ENCODE measurements at regions not wholly inside any gene's neighbourhood (a gene's known extent, or its start where the extent isn't known, plus 50 kb on each side); places are given as distances from the start of the nearest gene placed in this dataset.

GRCh38 chr5:2629045-2629444 lies 122.4 kb downstream of the IRX2 start:
- Histone ChIP-seq H4K20me1 (ENCODE audit: low read length) (no peaks in the 10 kb centered on the region), H2AFZ (ENCODE audit: low read length) (no peak overlapping the region), H3K4me2 (ENCODE audit: low read length) (no peak overlapping the region), H3K4me1 (ENCODE audit: insufficient read depth, low read length) (no peaks in the 10 kb centered on the region), H3K9me2 (replicated peaks; ENCODE audit: low read length) (no peaks in the 10 kb centered on the region), H3K36me3 (ENCODE audit: low read depth, low read length) (no peaks in the 10 kb centered on the region), H3K4me3 (ENCODE audit: low read length) (no peak overlapping the region), H3K9ac (ENCODE audit: low read length) (no peak overlapping the region), H3F3A (ENCODE audit: low read length, unreplicated experiment) (no peaks in the 10 kb centered on the region), H3K27me3 (ENCODE audit: low read length) (peaks cover 67% of the 10 kb centered on the region), H3K79me2 (ENCODE audit: low read length) (no peaks in the 10 kb centered on the region), H3K27ac (ENCODE audit: low read length) (no peak overlapping the region), H3K9me3 (ENCODE audit: low read length) (no peaks in the 10 kb centered on the region)
- intact Hi-C loops (cut with micrococcal nuclease): no loop called here
- POLR2A ChIA-PET (ENCODE audit: unreplicated experiment): no interaction called here
- BruUV-seq (replicated peaks): no TSS peak
- TF ChIP-seq CTCF (conservative IDR thresholded peaks at IDR 0.05; ENCODE audit: low read depth, low read length) (no peak), EZH2phosphoT487 (IDR thresholded peaks at IDR 0.05; ENCODE audit: borderline replicate concordance, low read length) (no peak), EZH2 (IDR thresholded peaks at IDR 0.05; ENCODE audit: low read length, unreplicated experiment) (no peak)
- no peak for ATAC-seq
- CTCF ChIA-PET: no interaction called here
- DNase-seq: no peak

GRCh38 chr5:2627867-2628266 lies 123.6 kb downstream of the IRX2 start:
- no peaks in the 10 kb centered on the region for H3K4me1 ChIP-seq (ENCODE audit: insufficient read depth, low read length)
- peaks cover 63% of the 10 kb centered on the region for H3K27me3 ChIP-seq (ENCODE audit: low read length)
- H4K20me1 ChIP-seq (ENCODE audit: low read length): no peaks in the 10 kb centered on the region
- no peak for ATAC-seq
- no peak for DNase-seq
- intact Hi-C loops (cut with micrococcal nuclease): no loop called here
- no peak overlapping the region for H3K4me2 ChIP-seq (ENCODE audit: low read length)
- no TSS peak for BruUV-seq (replicated peaks)
- no peak overlapping the region for H3K4me3 ChIP-seq (ENCODE audit: low read length)
- no peaks in the 10 kb centered on the region for H3K9me3 ChIP-seq (ENCODE audit: low read length)
- POLR2A ChIA-PET (ENCODE audit: unreplicated experiment): no interaction called here
- TF ChIP-seq CTCF (conservative IDR thresholded peaks at IDR 0.05; ENCODE audit: low read depth, low read length): no peak
- no peak for TF ChIP-seq EZH2 (IDR thresholded peaks at IDR 0.05; ENCODE audit: low read length, unreplicated experiment)
- TF ChIP-seq EZH2phosphoT487 (IDR thresholded peaks at IDR 0.05; ENCODE audit: borderline replicate concordance, low read length): no peak
- H2AFZ ChIP-seq (ENCODE audit: low read length): no peak overlapping the region
- CTCF ChIA-PET: no interaction called here
- no peaks in the 10 kb centered on the region for H3F3A ChIP-seq (ENCODE audit: low read length, unreplicated experiment)
- H3K36me3 ChIP-seq (ENCODE audit: low read depth, low read length): no peaks in the 10 kb centered on the region
- no peaks in the 10 kb centered on the region for H3K9me2 ChIP-seq (replicated peaks; ENCODE audit: low read length)
- no peaks in the 10 kb centered on the region for H3K79me2 ChIP-seq (ENCODE audit: low read length)
- H3K27ac ChIP-seq (ENCODE audit: low read length): no peak overlapping the region
- no peak overlapping the region for H3K9ac ChIP-seq (ENCODE audit: low read length)

GRCh38 chr5:2626572-2626971 lies 124.9 kb downstream of the IRX2 start:
- no peak overlapping the region for H3K27ac ChIP-seq (ENCODE audit: low read length)
- no peak for DNase-seq
- no peaks in the 10 kb centered on the region for H3K79me2 ChIP-seq (ENCODE audit: low read length)
- TF ChIP-seq EZH2phosphoT487 (IDR thresholded peaks at IDR 0.05; ENCODE audit: borderline replicate concordance, low read length) (no peak), CTCF (conservative IDR thresholded peaks at IDR 0.05; ENCODE audit: low read depth, low read length) (no peak), EZH2 (IDR thresholded peaks at IDR 0.05; ENCODE audit: low read length, unreplicated experiment) (no peak)
- no peak for ATAC-seq
- intact Hi-C loops (cut with micrococcal nuclease): no loop called here
- ChIA-PET CTCF (no interaction called here), POLR2A (ENCODE audit: unreplicated experiment) (no interaction called here)
- H3K4me1 ChIP-seq (ENCODE audit: insufficient read depth, low read length): no peaks in the 10 kb centered on the region
- no peak overlapping the region for H3K4me3 ChIP-seq (ENCODE audit: low read length)
- no peaks in the 10 kb centered on the region for H3K9me3 ChIP-seq (ENCODE audit: low read length)
- H3F3A ChIP-seq (ENCODE audit: low read length, unreplicated experiment): no peaks in the 10 kb centered on the region
- no peaks in the 10 kb centered on the region for H3K36me3 ChIP-seq (ENCODE audit: low read depth, low read length)
- H4K20me1 ChIP-seq (ENCODE audit: low read length): no peaks in the 10 kb centered on the region
- no peak overlapping the region for H2AFZ ChIP-seq (ENCODE audit: low read length)
- peaks cover 63% of the 10 kb centered on the region for H3K27me3 ChIP-seq (ENCODE audit: low read length)
- H3K9me2 ChIP-seq (replicated peaks; ENCODE audit: low read length): no peaks in the 10 kb centered on the region
- no peak overlapping the region for H3K9ac ChIP-seq (ENCODE audit: low read length)
- no peak overlapping the region for H3K4me2 ChIP-seq (ENCODE audit: low read length)
- no TSS peak for BruUV-seq (replicated peaks)
